NCI-H526 treated with DMSO at 0.1 percent for 48 hours (cell line): ENCODE measurements at regions not wholly inside any gene's neighbourhood (a gene's known extent, or its start where the extent isn't known, plus 50 kb on each side); places are given as distances from the start of the nearest gene placed in this dataset.

Source experiments
- DNase-seq: peaks from one replicate; lab custom pipeline; 2025; lab: John Stamatoyannopoulos, UW

DNA sequence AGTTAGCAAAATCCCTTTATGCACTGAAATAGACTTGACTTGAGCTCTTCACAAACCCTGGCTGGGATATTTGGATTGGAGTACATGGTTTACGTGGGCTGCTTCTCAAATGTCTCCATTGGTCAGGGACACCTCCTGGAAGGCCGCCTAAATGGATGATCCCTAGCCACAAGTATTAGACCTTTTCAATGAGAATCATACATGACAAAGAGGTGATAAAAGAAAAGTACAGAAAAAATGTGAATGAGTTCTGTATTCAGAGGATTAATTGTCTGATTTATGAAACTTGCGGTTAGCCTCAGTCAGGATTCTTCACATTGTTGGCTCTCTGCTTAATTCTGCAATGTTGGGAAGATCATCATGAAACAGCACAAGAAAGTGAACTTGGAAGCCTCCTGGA, 752.8 kb upstream of the ADAMTS16 start:
- DNase-seq, result no peak

DNA sequence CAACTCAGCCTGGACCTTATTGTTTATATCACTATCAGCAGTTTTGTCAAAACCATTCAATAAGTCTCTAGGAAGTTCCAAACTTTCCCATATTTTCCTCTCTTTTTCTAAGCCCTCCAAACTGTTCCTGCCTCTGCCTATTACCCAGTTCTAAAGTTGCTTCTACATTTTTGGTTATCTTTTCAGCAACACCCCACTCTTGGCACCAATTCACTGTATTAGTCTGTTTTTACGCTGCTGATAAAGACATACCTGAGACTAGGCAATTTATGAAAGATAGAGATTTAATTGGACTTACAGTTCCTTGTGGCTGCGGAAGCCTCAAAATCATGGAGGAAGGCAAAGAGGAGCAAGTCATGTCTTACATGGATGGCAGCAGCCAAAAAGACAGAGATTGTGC, 744.4 kb upstream of the ADAMTS16 start:
- no peak for DNase-seq

DNA sequence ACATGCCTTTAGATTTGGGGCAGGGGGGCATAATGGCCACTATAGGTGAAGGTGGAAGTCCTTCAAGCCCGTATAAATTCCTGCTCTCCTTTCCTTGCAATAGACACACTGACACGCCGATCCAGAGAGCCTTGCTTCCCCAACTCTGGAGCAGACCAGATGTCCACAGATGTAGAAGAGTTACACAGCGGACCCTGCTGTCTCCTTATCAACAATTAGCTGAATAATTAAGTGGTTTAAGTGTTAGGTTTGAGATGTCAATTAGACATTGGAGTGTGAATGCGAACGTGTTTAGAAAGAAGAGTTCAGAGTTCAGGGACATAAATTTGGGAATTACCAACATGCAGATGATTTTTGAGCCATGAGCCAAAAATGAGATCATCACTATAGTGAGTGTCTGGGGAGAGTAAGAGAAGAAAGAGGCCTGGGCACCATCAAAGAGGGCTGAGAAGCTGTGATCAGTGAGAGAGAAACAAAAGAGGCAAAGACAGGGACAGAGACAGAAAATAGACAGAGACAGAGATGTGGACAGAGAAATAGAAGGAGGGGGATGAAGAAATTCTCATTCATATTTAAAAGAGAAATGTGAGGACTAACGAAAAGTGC, 734.4 kb upstream of the ADAMTS16 start:
- no peak for DNase-seq

DNA sequence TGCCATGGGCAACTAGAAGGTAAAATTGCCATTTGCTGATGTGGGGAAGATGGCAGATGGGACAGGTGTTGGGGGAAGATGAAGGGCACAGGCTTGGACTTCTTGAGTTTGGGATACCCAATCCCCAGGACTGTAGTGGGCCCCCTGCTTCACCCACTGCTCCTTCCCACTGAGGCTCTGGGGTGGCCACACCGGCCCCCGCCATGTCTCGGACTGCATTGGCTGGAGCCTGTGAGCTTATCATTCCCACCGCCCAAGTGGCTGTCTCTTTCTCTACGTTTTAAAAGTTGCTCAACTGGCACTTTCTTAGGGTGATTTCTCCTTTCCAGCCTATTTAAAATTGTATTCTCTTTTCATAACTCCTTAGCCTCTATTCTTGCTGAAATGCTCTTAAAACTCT, 730.0 kb upstream of the ADAMTS16 start:
- no peak for DNase-seq

DNA sequence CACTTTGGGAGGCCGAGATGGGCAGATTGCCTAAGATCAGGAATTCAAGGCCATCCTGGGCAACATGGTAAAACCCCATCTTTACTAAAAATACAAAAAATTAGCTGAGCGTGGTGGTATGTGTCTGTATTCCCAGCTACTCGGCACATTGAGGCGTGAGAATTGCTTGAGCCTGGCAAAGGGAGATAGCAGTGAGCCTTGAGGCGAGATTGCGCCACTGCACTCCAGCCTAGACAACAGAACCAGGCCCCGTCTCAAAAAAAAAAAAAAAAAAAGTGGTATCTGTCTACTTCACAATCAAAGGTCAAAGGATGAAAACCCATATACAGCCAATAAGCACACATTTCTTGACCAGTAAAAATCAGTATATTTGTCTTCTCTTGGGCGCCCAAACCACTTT, 728.5 kb upstream of the ADAMTS16 start:
- no peak for DNase-seq

DNA sequence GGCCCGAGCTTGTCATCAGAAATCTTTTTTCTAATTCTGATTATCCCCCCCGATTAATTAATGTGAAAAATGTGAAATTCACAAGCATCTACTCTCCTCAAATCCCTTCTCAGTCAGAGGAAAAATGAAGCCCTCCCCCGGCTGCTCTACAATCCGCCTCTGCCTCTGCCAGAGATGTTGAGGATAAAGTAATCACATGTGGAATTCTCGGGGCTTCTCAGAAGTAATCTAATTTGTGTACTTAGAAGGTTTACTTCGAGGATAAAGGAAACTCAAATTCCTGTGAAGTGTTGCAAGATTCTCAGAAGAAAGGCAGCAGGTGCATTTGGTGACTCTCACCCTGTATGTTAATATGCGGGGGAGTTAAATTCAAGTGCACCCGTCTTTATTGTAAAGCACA, 726.1 kb upstream of the ADAMTS16 start:
- DNase-seq, result no peak

DNA sequence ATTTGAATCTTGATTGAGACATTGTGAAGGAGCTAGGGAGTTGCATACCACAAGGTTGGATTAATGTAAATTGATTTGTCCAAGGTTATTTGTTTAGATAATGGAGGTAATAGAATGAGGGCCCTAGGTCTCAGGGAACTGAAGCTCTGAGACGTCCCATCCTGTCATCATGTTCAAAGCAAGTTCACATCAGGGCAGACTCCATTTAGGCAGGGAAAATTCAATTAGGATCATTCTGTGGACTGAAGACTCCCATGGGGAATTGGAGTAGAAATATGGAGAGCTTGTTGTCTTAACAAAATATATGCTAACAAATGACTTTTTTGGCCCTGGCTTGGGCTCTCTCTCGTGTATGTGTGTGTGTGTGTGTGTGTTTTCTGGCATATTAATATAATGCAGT, 722.0 kb upstream of the ADAMTS16 start:
- DNase-seq, result peak; percentile 30

DNA sequence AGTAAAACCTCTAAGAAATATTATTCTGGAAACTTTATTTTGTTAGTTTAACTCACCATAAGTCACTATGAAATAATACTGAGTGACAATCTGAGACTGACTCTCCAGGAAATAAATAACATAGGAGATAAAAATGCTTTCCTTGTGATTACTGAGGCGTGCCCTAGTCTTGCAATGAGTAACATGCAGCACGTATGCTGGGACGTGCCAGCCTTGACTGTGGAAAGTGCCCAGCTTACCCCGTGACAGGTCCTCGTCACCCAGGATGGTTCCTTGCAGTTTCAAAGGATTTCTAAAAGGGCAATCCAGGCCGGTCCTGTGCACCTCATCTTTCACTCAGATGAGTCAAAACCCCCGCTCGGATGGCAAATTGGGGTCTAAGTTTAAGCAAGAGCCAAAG, 720.8 kb upstream of the ADAMTS16 start:
- no peak for DNase-seq

GRCh38 chr5:4420177-4420576, 720.0 kb upstream of the ADAMTS16 start:
- no peak for DNase-seq

DNA sequence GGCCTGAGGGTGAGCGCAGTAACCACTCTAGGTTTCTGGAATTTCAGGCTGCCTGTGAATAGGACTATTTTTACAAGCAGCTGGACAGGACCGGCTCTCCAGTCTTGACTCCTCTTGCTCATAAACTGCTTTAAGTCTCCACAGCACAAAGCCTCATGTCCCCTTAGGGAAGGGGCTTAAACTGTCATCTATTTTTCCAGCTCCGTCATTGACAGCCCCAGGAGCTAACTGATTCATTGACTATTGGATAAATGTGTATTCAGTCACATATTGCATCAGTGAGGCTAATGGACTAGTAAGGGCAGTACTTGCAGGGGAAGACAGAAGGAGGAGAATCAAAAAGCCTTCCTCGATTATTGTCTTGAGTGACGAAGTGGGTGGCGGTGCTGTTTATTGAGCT, 719.4 kb upstream of the ADAMTS16 start:
- no peak for DNase-seq

DNA sequence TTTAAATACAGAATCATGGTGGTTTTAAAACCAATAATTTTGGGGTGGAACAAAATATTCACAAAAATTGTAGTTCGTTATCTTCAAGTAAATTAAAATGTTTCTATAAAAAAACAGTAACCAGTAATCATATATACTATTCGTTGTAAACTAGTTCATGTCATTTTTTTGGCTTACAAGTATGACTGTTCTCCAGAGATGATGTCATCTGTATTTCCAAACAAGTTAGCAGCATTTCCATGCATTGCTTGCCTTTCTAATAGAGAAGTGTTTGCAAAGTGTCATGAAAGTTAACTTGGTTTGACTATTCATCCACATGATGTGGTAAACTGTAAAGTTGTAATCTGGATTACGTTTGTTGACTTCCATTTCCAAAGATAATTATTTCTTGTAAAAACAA, 717.9 kb upstream of the ADAMTS16 start:
- DNase-seq, result no peak

- no peak for DNase-seq
Observed at GRCh38 chr5:4424895-4425294, 715.2 kb upstream of the ADAMTS16 start.

- DNase-seq, result no peak
Observed at GRCh38 chr5:4440536-4440935, 699.6 kb upstream of the ADAMTS16 start.

- no peak for DNase-seq
Observed at GRCh38 chr5:4442221-4442620, 697.9 kb upstream of the ADAMTS16 start.

GRCh38 chr5:4447657-4448056, 692.5 kb upstream of the ADAMTS16 start:
- DNase-seq, result no peak

DNA sequence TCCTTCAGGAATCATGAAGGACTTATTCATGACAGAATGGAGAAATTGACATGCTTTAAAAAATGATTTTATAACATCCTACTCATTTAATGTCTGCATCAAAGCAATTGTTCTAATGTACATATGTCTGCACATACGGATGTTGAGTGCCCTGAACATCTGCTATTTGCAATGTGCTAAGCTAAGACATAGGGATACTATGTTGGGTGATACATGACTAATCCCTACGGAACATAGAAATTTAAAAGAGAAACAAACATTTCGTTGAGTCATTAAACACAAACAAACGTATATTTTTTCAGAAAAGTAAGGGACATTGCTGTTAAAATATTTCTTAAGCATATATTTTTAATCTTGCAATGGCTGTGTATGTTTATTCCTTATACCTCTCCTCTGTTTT, 686.5 kb upstream of the ADAMTS16 start:
- no peak for DNase-seq

GRCh38 chr5:4479426-4479825, 660.7 kb upstream of the ADAMTS16 start:
- DNase-seq, result no peak

DNA sequence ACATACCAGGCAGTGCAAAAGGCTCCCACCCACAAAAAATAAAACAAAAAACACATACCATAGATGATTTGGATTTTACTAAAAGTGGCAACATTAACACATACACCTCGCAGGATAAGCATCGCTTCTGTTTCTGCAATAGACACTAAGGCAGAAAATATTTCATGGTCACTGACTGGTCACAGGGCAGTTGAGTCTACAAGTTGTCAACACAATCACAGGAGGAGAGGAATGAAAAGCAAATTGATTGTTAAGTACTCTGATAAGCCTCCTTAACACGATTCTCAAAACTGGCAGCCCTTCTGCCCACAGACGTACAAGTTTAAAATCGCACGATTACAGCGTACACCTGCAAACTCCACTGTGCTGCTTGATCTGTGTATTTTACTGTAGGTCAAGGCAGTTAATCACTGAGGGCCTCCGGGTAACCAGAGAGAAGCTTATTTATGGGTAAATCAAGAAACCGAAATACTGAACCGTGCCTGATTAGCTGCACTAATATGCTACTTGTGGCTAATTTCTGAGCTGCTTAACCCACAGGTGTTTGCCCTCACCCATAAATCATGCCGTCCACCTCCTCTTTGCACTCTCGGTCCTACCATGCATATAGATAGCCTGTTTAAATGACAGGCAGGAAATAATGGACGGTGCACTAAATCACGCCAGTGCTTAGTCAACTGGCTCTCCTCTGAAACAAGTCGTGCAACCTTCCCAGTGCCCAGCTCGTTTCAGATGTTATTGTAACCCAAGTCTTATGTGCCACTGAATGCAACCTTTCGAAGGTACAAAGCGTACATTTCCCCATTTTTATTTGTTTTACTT, 659.4 kb upstream of the ADAMTS16 start:
- no peak for DNase-seq

- DNase-seq, result no peak
Observed at GRCh38 chr5:4487581-4487980, 652.5 kb upstream of the ADAMTS16 start.

DNA sequence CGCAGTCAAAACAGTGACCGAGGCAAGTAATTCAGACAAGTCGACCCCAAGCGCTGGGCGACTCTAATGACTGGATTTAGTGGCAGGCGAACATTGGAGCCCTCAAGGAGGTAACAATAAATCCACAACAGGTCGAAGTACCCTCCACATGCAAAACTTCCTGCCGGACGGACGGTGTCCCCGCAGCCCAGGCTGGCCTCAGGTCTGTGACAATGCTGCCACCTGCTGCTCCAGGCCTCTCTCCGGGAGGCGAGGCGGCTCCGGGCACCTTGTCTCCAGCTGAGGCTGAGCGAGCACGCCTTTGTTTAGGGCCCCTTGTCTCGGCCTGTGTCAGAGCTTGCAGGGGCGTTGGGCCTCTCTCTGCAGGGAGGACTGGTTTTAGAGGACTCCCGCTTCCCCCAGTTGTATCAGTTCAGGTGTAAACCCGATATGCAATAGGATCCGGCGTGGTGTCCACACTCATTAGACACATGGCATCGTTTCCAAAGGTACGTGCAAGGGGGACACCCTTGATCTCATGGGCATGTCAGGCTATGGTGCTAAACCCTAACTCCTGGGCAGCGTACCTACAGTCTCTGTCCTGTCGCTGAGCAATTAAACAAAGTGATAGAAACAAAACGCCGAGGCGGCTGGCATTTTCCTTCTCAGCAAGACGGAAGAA, 628.0 kb upstream of the ADAMTS16 start:
- peak; percentile 68 for DNase-seq

- DNase-seq, result no peak
Observed at GRCh38 chr5:4513381-4513780, 626.7 kb upstream of the ADAMTS16 start.

GRCh38 chr5:4514067-4514648, 626.0 kb upstream of the ADAMTS16 start:
- no peak for DNase-seq
